GM23338 (cell line): ENCODE measurements at regions not wholly inside any gene's neighbourhood (a gene's known extent, or its start where the extent isn't known, plus 50 kb on each side); places are given as distances from the start of the nearest gene placed in this dataset.

Source experiments
- ATAC-seq: fragments of 200-7000 bp; cut with Tn5 transposase; 3 replicates; pipeline ENCODE4 v1.9.1; 2020
- DNase-seq: peaks from one replicate; pipeline ENCODE4 v3.0.0-alpha.2; 2015; ENCODE audit warnings: low spot score
- H2AFZ ChIP-seq: fragments of 200-600 bp; sonication (generic); 2 replicates; pipeline ENCODE4 v1.8.0; 2016; ENCODE audit warnings: antibody characterized with exemption, mild to moderate bottlenecking, moderate library complexity
- H3F3A ChIP-seq: fragments of 200-600 bp; sonication (generic); replicated peaks from 2 replicates; pipeline ENCODE4 v1.8.0; 2017; ENCODE audit warnings: antibody characterized with exemption, mixed run types, low read depth
- H3K27ac ChIP-seq: fragments of 200-600 bp; sonication (generic); 2 replicates; pipeline ENCODE4 v1.6.1; 2016; ENCODE audit warnings: low read depth
- H3K27me3 ChIP-seq: fragments of 200-600 bp; sonication (generic); 2 replicates; pipeline ENCODE4 v1.8.0; 2016; ENCODE audit warnings: mild to moderate bottlenecking, mixed run types, moderate library complexity; ENCODE audit not compliant: insufficient read depth
- H3K36me3 ChIP-seq: fragments of 200-600 bp; sonication (generic); 2 replicates; pipeline ENCODE4 v1.8.0; 2016; ENCODE audit warnings: mild to moderate bottlenecking; ENCODE audit not compliant: insufficient read depth
- H3K4me1 ChIP-seq: fragments of 200-600 bp; sonication (generic); 2 replicates; pipeline ENCODE4 v1.8.0; 2016; ENCODE audit warnings: mild to moderate bottlenecking, moderate library complexity; ENCODE audit not compliant: insufficient read depth
- H3K4me2 ChIP-seq: fragments of 200-600 bp; sonication (generic); 2 replicates; pipeline ENCODE4 v1.7.1; 2017; ENCODE audit warnings: mixed run types
- H3K4me3 ChIP-seq: fragments of 200-600 bp; sonication (generic); 2 replicates; pipeline ENCODE4 v1.6.1; 2016; ENCODE audit warnings: mixed run types
- H3K79me2 ChIP-seq: fragments of 200-600 bp; sonication (generic); replicated peaks from 2 replicates; pipeline ENCODE4 v1.8.0; 2017; ENCODE audit warnings: mild to moderate bottlenecking; ENCODE audit not compliant: insufficient read depth
- H3K9me2 ChIP-seq: fragments of 200-600 bp; sonication (generic); 2 replicates; pipeline ENCODE4 v1.8.0; 2017; ENCODE audit not compliant: insufficient read depth
- H4K20me1 ChIP-seq: fragments of 200-600 bp; sonication (generic); replicated peaks from 2 replicates; pipeline ENCODE4 v1.8.0; 2017; ENCODE audit warnings: mild to moderate bottlenecking; ENCODE audit not compliant: insufficient read depth
- H3K27ac Mint-ChIP-seq: 2 replicates; pipeline ENCODE4 v1.8.0; 2020; ENCODE audit warnings: inconsistent platforms, mild to moderate bottlenecking, moderate library complexity, mixed read lengths
- H3K27me3 Mint-ChIP-seq: 3 replicates; pipeline ENCODE4 v1.8.0; 2022; ENCODE audit warnings: low read depth, mild to moderate bottlenecking, moderate library complexity, mixed read lengths, inconsistent platforms; ENCODE audit not compliant: insufficient read depth, poor library complexity
- H3K36me3 Mint-ChIP-seq: 3 replicates; pipeline ENCODE4 v1.8.0; 2021; ENCODE audit warnings: low read depth, mild to moderate bottlenecking, inconsistent platforms, moderate library complexity, mixed read lengths
- H3K4me1 Mint-ChIP-seq: 3 replicates; pipeline ENCODE4 v1.8.0; 2020; ENCODE audit warnings: mild to moderate bottlenecking, inconsistent platforms, mixed read lengths
- H3K4me3 Mint-ChIP-seq: 3 replicates; pipeline ENCODE4 v1.8.0; 2021; ENCODE audit warnings: moderate library complexity, mild to moderate bottlenecking, inconsistent platforms, mixed read lengths
- H3K9me3 Mint-ChIP-seq: 3 replicates; pipeline ENCODE4 v1.8.0; 2020; ENCODE audit warnings: moderate library complexity, mild to moderate bottlenecking, inconsistent platforms, mixed read lengths
- CREB1 ChIP-seq: fragments of 250-450 bp; sonication (Bioruptor Pico); IDR thresholded peaks from 2 replicates; pipeline ENCODE4 v1.5.0; 2020; ENCODE audit warnings: low read depth, mild to moderate bottlenecking, moderate library complexity
- CTCF ChIP-seq, 2 experiments: fragments of 200-600 bp in 1 of 2; sonication (generic) in 1 of 2; conservative IDR thresholded peaks; 2 replicates each; pipeline versions ENCODE4 v1.5.1 to v1.6.1; 2016 to 2017; ENCODE audit warnings: antibody characterized with exemption in 2 of 2, low read depth in 2 of 2, mild to moderate bottlenecking in 2 of 2, moderate library complexity in 1 of 2
- ETS1 ChIP-seq: IDR thresholded peaks from 2 replicates; pipeline ENCODE4 v1.6.1; 2016; ENCODE audit warnings: antibody characterized with exemption
- EZH2 ChIP-seq: fragments of 200-600 bp; sonication (generic); IDR thresholded peaks from one replicate; pipeline ENCODE4 v1.8.0; 2017; ENCODE audit warnings: antibody characterized with exemption, mild to moderate bottlenecking, low read depth; ENCODE audit not compliant: unreplicated experiment
- EZH2phosphoT487 ChIP-seq: fragments of 200-600 bp; sonication (generic); IDR thresholded peaks from one replicate; pipeline ENCODE4 v1.8.1; 2018; ENCODE audit warnings: antibody characterized with exemption; ENCODE audit not compliant: unreplicated experiment
- JUNB ChIP-seq: IDR thresholded peaks from one replicate; pipeline ENCODE4 v1.6.1; 2016; ENCODE audit warnings: antibody characterized with exemption; ENCODE audit not compliant: unreplicated experiment
- NANOG ChIP-seq: IDR thresholded peaks from 2 replicates; pipeline ENCODE4 v1.6.1; 2016; ENCODE audit warnings: antibody characterized with exemption, borderline replicate concordance
- POLR2AphosphoS5 ChIP-seq: IDR thresholded peaks from 2 replicates; pipeline ENCODE4 v1.6.1; 2016; ENCODE audit warnings: antibody characterized with exemption, low read depth
- REST ChIP-seq: IDR thresholded peaks from one replicate; pipeline ENCODE4 v1.6.1; 2018; ENCODE audit warnings: antibody characterized with exemption; ENCODE audit not compliant: unreplicated experiment
- STAT1 ChIP-seq: IDR thresholded peaks from one replicate; pipeline ENCODE4 v1.6.1; 2016; ENCODE audit warnings: antibody characterized with exemption; ENCODE audit not compliant: unreplicated experiment
- ZNF114 ChIP-seq: fragments of 250-450 bp; sonication (Bioruptor Pico); IDR thresholded peaks from 2 replicates; pipeline ENCODE4 v1.5.0; 2020; ENCODE audit warnings: mild to moderate bottlenecking, moderate library complexity
- ZNF331 ChIP-seq: fragments of 250-450 bp; sonication (Bioruptor Pico); IDR thresholded peaks from 2 replicates; pipeline ENCODE4 v1.5.0; 2020; ENCODE audit warnings: low read depth, mild to moderate bottlenecking, moderate library complexity
- ZNF462 ChIP-seq: fragments of 250-450 bp; sonication (Bioruptor Pico); IDR thresholded peaks from 2 replicates; pipeline ENCODE4 v1.5.0; 2020; ENCODE audit warnings: mild to moderate bottlenecking, moderate library complexity

- Histone ChIP-seq H2AFZ (no peak overlapping the region), H3K4me3 (no peak overlapping the region), H3K9me2 (no peaks in the 10 kb centered on the region), H3F3A (no peaks in the 10 kb centered on the region), H3K79me2 (no peaks in the 10 kb centered on the region), H3K27me3 (no peaks in the 10 kb centered on the region), H3K36me3 (peaks cover 9% of the 10 kb centered on the region), H4K20me1 (no peaks in the 10 kb centered on the region), H3K27ac (no peak overlapping the region), H3K4me2 (no peak overlapping the region), H3K4me1 (no peaks in the 10 kb centered on the region)
- Mint-ChIP-seq H3K36me3 (peaks cover 24% of the 10 kb centered on the region), H3K27me3 (no peaks in the 10 kb centered on the region), H3K4me3 (no peak overlapping the region), H3K9me3 (peaks cover 24% of the 10 kb centered on the region), H3K4me1 (no peaks in the 10 kb centered on the region), H3K27ac (no peak overlapping the region)
- TF ChIP-seq ZNF114 = no peak
- no peak for TF ChIP-seq CREB1 (CRISPR knock-in tag)
- TF ChIP-seq REST = no peak
- TF ChIP-seq EZH2 = no peak
- TF ChIP-seq JUNB = no peak
- TF ChIP-seq ZNF462 (CRISPR knock-in tag) = no peak
- TF ChIP-seq ETS1 = no peak
- TF ChIP-seq POLR2AphosphoS5 = no peak
- no peak for TF ChIP-seq NANOG
- TF ChIP-seq CTCF (conservative IDR thresholded peaks at IDR 0.05; ENCODE audit: low read depth in 2 of 2) = no peak
- no peak for TF ChIP-seq EZH2phosphoT487
- no peak for TF ChIP-seq ZNF331 (CRISPR knock-in tag)
- TF ChIP-seq STAT1 = no peak
- DNase-seq (no peak), ATAC-seq (no peak)
Observed at GRCh38 chr13:55029280-55029679, 2000.7 kb downstream of the OLFM4 start.
